NCI-H345 (cell line): ENCODE measurements at regions not wholly inside any gene's neighbourhood (a gene's known extent, or its start where the extent isn't known, plus 50 kb on each side); places are given as distances from the start of the nearest gene placed in this dataset.

Source experiments
- DNase-seq: peaks from one replicate; lab custom pipeline; 2025; lab: John Stamatoyannopoulos, UW

DNA sequence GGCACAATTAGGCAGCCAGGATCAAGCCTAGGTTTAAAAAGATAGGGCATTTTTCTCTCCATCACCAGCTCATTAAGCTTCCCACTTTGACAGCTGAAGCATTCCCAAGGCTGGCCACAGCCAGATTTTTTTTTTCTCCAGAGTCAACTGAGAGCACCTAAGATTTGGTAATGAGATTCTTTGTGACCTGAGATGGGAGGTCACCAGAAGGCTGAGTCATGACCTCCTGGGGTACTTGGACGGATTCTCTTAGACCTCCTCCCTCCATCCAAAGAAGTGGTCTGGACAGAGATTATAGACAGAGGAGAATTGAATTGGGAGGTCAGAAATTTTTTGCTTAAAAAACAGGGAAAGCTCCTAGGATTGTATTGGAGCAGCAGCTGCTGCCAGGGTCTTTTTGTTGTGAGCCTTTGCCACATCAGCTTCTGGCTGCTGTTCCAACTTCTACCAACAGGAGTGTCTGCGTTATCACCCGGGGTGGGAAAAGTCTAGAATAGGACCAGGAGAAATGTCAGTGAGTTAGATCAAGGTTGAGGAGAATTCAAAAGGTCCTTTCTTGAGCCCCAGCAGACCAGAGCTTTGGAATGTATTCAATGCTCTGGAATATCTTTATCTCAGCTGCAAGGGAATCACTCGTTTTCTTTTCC is 221.2 kb upstream of the N4BP1 start:
- DNase-seq = no peak

DNA sequence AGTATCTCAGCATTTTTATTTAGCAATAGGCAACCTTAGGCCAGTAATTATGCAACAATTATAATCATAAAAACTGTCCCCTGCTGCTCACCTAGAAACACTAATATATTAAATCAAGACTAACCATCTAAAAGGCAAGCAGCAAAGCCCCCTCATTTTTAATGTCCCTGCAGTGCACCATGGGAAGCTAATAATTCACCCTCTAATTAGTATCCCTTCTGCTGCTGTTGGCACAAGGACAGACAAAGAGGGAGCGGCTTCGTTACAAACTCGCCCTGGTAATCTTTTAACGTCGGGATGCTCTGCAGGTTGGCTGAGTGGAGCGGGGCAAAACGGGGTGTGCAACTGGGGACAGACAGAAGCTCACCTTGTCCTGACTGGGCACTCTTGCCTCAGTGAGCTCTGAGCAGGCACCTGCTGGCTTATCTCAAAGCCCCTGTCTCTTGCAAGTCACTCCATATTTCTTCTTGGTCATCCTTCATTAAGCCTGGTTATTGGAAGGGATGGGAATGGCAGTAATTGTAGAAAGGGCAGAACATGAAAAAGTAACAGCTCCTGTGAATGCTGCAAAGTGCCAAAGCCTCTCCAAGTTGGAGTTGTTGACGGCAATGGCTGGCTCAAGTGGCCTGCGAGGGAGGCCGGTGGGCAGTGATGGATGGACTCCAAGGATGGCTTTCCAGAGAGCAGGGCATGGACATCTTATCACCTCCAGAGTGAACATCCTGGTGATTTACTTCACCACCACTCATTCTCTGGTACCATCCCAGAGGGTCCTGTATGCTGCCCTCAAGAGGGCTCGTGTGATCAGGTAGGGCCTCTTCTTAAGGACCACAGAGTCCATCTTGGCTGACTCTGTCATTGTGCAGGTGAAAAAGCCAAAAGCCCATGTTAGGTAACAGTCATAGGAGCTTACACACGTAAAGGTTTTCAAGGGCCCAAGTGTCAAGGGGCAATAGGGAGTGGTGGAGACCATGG is 219.6 kb upstream of the N4BP1 start:
- no peak for DNase-seq

DNA sequence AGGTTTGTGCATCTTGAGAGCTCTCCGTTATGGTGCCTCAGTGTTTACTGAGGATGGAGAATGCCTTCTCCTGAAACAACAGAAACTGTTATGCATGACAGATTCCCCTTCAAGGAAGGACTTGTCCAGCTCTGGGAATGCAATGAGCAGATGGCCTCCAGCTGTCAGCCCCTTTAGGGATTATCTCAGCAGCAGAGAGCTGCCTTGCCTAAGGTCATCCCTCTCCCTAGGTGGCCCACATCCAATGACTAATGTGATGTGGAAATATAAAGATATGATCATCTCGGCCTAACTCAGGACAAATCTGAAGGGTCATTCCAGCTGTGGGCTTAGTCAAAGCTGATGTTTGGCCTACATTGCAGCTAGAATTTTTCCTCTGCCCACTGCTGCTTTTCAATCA is 214.3 kb upstream of the N4BP1 start:
- no peak for DNase-seq

DNA sequence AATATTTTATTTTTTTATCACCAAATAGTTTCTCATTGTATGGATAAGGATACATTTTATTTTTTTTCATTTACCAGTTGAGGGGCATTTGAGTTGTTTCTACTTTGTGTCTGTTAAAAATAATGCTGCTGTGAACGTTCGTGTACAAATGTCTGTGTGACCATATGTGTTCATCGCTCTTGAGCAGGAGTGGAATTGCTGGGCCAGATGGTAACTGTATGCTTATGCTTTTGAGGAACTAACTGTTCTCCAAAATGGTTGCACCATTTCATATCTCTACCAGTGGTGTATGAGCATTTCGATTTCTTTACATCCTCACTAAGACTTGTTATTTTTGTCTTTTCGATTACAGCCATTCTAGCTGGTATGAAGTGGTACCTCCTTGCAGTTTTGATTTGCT is 212.5 kb upstream of the N4BP1 start:
- no peak for DNase-seq

DNA sequence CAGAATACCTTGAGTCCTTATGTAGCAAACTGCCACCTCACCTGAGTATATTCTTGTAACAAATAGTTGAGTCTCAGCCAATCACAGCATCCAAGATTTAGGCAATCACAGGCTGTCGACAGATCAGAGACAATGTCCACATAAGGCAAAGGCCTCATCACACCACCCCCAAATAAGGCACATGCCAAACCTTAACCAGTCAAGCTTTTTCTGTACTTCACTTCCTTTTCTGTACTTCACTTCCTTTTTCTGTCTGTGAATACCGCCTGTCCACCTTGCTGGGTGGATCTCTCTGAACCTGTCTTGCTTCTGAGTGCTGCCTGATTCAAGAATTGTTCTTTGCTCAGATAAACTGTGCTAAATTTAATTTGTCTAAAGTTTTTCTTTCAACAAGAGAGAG is 210.4 kb upstream of the N4BP1 start:
- no peak for DNase-seq

DNA sequence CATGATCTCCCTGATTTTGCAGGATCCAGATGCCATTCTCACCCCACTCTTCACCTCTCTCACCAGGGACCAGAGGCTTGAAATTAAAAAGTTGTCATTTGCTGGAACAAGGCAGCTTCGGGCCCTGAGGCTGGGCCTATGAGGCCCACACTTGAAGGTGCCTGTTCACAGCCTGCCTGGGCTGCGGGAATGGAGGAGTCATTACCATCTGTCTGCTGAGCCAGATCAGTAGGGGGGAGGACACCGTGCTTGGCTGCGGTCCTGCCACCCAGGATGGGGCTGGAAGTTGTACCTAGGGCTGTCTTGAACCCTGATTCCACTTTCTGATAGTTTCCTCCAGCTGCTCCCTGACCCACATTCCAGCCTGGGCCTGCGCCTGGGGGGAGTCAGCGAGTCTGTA is 208.3 kb upstream of the N4BP1 start:
- no peak for DNase-seq

DNA sequence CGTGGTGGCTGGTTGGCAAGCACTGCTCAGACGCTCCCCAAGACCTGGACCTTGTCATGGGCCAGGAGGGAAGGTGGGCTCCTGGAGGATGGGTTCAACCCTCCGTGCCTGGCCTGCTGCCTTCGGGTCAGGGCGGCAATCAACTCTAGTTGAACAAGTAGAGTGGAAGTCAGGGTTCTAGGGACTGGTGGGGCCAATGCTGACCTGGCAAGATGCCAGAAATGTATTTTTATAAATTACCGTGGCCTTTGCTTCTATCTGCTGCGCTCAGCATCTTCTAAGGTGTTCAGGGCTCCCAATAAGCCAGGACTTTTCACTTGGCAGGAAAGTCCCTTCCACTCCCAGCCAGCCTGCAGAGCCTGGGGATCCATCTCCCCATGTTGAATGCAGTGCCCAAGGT is 207.1 kb upstream of the N4BP1 start:
- no peak for DNase-seq

DNA sequence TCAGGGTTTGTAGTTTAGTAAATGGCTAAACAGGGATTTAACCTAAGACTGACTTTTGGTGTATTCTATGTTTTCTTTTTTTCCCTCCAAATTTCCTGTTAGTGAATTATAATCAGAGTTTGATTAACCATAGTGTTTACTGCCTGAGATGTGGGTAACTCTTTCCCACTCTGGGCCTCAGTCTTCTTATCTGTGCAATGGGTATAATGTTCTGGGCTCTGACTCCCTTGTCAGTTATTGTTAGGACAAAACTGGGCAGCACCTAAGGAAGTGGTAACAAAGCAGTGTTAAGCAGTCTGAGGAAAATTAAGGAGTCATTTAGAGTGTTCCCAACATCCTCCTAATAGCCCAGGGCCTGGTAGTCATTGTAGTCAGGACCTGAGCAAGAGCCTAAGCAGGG is 206.4 kb upstream of the N4BP1 start:
- no peak for DNase-seq

DNA sequence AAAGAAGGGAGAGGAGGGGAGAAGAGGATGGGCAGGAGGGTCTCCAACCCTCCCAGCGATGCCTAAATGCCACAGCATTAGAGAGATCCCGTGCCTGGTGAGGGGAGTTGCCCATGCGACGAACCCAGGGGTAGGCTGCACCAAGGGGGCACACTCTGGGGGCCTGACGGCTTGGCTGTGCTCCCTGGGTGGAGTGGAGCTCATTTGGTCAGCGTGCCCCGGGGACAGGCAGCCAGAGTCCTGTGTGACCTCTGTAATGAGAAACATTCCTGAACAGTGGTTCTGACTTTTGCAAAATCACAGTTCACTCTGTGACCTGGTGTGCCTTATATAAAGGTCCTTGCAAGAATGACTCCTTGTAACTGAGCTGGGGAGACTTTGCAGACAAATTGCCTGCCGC is 205.0 kb upstream of the N4BP1 start:
- no peak for DNase-seq

DNA sequence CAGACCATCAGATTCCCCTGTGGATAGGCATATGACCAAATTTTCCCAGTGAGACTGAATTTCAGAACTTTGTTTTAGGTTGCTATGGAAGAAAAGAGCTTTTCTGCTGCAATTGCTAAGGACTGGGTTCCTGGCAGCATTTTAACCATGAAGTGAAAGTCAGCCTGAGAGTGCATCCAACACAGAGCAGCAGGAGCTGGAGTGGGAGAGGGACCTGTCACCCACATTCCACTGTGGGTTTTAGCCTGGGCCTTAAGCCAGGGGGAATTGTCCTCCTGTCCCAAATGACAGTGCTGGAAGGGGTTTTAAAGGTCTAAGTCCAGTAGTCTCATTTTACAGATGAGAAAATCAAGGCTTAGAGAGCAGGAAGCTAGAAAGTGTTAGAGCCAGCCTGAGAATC is 203.5 kb upstream of the N4BP1 start:
- no peak for DNase-seq

DNA sequence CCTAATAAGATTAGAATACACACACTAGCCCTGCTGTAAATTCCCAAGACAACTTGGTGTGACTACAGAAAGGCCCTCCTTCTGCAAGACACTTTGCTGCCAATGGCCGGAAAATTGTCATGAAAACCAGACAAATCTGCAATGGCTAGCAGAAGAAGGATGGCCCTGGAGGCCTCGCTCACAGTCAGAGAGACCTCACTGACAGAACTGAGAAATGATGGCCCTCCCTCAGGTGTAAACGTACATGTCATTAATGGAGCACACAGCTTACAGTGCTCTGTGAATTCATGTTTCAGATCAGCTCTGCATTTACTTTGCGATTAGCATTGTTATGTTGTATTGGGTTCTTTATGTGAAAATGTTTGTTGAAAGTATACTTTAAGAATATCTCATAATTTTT is 202.9 kb upstream of the N4BP1 start:
- no peak for DNase-seq

DNA sequence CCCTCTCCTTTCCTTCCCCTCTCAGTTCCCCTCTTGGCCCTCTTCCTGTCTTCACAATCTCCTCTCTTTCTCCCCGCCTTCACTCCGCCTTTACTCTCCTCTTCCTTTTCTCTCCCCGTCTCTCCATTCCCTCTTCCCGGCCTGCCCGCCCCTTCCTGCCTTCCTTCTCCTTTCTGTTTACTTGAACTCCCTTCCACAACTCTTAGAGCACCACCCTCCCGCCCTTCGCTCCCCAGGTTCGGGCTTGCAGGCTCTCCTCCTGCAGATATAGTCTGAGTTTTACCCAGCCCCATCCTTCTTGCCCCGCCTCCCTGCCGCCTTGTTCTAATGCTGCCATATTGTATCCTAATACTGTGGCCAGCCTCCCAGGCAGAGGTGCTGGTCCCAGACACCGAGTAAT is 201.5 kb upstream of the N4BP1 start:
- no peak for DNase-seq

DNA sequence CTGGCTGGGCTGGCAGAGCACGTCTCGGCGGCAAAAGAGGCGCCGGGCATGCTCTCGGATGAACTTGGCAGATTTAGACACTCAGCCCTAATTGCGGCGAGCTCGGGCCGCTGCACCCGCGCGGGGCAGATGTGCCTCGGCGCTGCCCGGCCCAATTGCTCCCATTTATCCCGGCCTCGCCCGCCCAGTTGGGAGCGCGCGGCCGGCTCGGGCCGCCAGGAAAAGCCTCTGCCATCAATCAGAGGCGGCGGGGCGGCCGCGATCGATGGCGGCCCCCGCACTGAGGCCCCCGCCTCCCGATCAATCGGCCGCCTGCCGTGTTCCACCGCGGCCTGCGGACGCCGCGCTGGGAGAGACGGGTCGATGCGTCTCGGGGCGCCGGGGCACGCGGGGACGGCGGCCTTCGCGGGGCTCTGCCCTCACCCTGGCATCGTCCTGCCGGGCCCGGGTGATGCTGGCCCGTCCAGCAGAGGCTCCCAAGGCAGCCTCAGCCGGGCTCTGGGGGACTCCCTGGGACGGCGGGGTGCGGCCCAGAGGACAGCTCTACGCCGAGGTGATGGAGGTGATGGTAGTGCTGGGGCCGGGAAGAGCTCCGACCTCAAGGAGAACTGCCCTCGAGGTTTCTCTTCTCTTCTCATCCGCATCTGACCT is 200.9 kb upstream of the N4BP1 start:
- no peak for DNase-seq

DNA sequence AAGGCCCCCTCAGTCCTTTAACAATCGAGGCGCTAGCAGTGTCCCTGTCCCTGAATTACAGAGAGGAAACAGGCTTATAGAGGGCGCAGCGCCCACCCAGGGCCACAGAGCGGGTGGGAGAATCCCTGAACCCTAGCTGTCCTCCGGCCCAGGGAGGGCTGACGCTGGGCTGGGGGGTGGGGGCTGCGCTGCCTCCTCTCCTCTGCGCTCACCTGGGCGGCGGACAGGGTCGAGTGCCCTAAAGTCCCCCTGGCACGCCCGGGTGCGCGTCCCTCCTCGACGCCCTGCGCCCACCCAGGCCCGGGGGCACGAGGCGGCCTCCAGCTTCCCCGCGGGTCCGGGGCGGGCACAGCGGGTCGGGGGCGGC is 200.4 kb upstream of the N4BP1 start:
- no peak for DNase-seq

DNA sequence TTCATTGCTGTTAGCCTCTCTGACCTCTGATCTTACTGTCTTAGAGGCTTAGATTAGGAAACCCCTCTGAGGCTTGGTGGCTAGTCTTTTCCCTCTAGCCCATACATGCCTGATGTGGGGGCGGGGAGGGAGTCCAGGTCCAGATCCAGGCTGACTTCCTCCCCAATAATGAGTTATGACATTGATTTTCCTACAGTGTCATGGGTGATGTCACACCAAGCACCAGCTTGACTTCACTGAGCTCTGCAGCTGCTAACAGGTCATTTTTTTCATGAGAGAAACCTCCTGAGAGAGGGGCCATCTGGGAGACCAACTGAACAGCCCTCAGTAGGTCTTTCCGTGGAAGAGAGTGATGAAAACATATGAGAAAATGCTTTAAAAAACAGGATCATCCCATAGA is 180.2 kb upstream of the N4BP1 start:
- DNase-seq = no peak

DNA sequence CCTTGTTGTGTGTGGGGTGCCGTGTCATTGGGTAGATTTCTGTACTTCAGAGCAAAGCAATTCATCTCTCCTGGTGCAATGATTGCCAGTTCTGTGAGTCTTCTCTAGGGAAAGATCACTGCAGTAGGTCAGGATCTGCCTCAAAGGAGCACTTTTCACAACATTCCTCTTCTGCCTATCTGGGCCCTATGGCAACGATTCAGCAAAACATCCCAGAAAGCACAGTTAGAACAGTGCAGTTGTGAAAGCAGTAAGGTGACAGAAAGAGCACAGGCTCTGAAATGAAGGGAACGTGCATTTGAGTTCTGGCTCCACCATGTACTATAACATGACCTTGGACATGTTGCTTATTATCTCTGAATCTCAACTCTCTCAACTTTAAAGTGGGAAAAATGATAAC is 178.5 kb upstream of the N4BP1 start:
- no peak for DNase-seq

DNA sequence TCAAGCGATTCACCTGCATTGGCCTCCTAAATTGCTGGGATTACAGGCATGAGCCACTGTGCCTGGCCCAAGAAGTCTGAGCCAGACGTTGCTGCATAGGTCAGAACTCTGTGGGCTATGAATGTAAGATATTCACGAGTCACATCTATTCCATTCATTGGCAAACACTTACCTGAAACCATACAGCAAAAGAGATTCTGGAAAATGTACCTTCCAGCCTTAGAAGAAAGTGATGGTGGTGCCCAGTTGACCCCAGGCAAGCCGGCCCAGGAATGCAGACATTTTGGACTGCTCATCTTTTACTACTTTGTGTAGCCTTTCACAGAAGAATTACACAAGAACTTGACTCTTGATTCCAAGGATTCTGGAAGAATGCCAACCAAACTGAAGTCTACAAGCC is 135.6 kb upstream of the N4BP1 start:
- no peak for DNase-seq

DNA sequence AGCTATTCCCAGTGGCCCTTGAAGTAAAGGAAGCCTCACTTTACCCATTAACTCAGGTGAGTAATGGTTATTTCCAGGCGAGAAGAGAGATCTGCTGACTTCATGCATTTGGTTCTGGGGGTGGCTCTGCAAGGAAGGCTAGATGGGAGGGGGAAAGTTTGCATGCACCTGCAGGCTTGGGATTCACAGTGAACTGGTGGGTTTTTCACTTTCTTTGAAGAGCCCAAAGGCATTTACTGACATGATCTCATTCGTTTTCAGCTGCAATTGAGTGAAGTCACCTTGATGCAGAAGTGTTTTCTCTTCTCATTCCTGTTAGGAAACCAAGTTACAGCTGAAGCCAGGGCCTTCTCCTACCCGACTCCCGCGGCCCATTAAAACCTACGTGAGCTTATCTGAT is 131.0 kb upstream of the N4BP1 start:
- DNase-seq = no peak

DNA sequence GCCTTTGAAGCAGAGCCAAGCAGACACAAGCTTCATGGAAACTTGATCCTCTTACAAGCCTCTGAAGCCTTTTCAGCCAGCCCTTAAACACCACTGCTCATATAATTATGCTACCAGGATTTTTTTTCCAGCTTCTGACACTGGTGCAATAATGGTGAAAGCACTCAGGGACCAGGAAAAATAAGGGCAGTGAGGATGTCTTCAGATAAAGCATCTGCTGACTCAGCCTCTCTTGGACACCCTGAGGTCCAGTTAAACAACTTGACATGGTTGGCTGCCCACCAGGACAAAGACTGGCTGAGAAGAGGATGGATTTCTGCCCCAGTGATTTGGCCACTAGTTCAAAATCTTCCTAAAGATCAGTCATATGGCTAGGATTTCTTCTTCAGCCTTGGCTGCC is 124.2 kb upstream of the N4BP1 start:
- no peak for DNase-seq

DNA sequence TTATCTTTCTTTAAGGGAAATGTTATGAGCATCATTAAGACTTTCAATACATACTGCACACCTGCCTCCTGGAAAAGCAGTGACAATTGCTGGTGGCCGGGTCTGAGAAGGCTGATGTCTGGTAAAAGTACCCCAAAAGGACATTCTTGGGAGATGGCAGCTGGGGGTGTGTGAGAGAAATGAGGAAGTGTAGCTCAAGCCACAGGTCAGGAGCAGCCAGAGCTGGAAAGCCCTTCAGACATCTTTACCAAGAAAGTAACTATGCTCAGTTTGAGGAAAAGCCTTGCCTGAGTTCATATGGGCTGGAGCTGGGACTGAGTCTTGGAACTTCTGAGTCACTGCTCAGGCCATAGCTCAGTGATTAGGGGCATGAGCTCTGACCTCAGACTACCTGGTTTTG is 94.7 kb upstream of the N4BP1 start:
- no peak for DNase-seq

DNA sequence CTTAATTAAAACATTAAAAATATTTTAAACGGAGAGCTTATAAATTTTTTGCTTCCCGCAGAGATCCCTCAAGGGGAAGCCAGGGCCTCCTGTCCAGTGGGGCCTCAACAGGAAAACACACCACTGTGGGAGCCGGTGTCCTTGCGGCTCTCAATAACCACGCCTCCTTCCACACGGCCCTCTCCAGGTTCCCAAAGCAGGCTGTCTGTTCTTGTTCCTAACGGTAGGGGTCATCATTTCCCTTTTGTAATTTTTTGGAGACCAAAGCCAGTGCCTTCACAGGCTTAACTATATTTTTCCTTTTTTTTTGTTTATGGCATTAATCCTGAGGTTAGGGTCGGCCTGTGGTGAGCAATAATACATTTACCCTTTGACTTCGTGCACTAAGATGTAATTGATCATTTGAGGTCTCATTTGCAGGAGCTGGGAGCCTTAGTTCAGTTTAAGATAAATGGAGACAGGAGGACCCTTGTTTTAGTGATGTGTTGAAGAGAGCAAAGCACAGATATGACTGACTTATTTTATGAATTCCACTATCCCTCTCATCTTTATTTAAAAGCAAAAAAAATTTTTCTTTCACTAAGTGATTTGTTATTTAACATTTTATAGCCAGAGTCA is 77.5 kb upstream of the N4BP1 start:
- DNase-seq = peak; percentile 40

DNA sequence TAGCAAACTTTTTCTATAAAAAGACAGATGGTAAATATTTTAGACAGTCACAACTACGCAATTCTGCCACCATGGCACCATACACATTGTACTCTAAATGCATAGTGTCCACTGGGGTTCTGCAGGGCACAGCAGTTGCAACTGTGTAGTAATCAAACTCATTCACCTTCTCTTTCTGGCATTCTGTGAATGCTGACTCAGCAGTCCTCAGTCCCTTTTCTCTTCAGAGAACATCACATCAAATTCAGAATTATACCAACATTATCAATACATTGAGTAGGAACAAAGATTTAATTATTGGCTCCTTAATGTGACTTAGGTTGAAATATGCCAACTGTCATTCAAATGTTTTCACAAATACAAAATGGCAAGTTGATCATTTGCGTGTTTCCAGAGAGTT is 74.2 kb upstream of the N4BP1 start:
- DNase-seq = no peak

DNA sequence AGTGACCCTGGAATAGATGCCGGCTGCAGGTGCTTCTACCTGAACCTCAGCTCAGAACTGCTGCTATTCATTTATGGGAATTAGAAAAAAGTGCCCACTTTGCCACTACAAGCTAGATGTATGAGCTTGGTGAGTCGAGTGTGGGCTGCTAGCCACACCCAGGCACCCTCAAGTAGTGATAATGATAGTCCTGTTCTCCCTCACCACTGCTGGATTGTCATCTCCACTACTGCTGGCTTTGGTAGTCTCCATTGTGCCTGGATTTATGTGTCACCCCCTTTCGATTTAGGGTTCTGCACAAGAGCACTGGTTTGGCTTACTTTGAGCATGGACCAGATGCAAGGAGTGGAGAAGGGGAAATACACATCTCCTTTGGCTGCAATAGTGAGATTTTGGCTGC is 73.0 kb upstream of the N4BP1 start:
- DNase-seq = no peak
